Stimulated activated memory B cell treated with anti-CD40 and anti-IgM and Interleukin-4, amounts not matched to agents 10 μg/mL and 1 μg/mL and 100 μg/mL, for 72 hours (primary cell): ENCODE measurements at regions not wholly inside any gene's neighbourhood (a gene's known extent, or its start where the extent isn't known, plus 50 kb on each side); places are given as distances from the start of the nearest gene placed in this dataset.
"Not testable (repeated sequence)": the region's sequence is repeated elsewhere in the genome, so short reads cannot be mapped to it uniquely, and the experiment has no call there.

Experiments
- ATAC-seq: fragments of 150-1000 bp; cut with Tn5 transposase; 2 replicates; pipeline ENCODE4 v1.10.0; 2021
- H3K27ac Mint-ChIP-seq: one replicate; pipeline ENCODE4 v1.8.0; 2022; ENCODE audit warnings: mild to moderate bottlenecking, mixed read lengths
- H3K27me3 Mint-ChIP-seq: one replicate; pipeline ENCODE4 v1.8.0; 2022; ENCODE audit warnings: mixed read lengths
- H3K36me3 Mint-ChIP-seq: one replicate; pipeline ENCODE4 v1.8.0; 2022; ENCODE audit warnings: mixed read lengths
- H3K4me1 Mint-ChIP-seq: one replicate; pipeline ENCODE4 v1.8.0; 2022; ENCODE audit warnings: mixed read lengths
- H3K4me3 Mint-ChIP-seq: one replicate; pipeline ENCODE4 v1.8.0; 2022; ENCODE audit warnings: mild to moderate bottlenecking, moderate library complexity, mixed read lengths
- H3K9me3 Mint-ChIP-seq: one replicate; pipeline ENCODE4 v1.8.0; 2022; ENCODE audit warnings: mixed read lengths

DNA sequence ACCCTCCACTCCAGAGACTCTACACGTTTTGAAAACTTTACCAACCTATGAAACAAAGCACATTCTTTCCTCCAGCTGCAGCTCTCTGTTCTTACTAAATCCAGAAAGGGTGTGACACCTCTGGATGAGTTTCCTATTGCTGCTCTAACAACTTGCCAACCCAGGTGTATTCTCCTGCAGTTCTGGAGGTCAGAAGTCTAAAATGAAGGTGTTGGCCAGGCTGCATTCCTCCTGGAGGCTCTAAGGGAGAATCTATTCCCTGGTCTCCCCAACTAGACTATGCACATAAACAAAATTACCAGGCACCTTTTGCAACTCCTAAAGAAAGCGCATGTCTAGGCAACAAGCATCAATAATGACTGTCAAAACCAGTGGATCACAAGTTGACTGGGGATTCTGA is 128.8 kb downstream of the NUFIP1 start:
- no peak overlapping the region for H3K4me3 Mint-ChIP-seq
- H3K27ac Mint-ChIP-seq = no peak overlapping the region
- no peaks in the 10 kb centered on the region for H3K4me1 Mint-ChIP-seq
- H3K27me3 Mint-ChIP-seq = peaks cover 53% of the 10 kb centered on the region
- ATAC-seq = no peak
- no peaks in the 10 kb centered on the region for H3K36me3 Mint-ChIP-seq
- no peaks in the 10 kb centered on the region for H3K9me3 Mint-ChIP-seq

DNA sequence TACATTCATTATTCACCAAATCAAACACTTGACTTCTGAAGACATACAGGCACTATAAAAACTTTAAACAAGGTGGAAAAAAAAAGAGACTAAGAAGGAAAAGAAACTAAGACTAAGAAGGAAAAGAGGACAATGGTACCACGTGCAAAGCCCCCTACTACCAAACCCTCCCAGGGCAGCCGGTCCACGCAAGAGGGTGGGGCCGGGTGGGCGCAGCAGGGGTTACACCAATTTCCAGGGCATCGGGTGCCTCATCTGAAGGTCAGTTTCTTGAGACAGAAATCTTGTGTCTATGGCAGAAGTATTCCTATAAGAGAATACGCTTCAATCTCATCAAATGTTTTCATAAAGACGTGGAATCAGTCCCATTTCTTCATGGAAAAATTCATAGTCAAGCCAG is 131.5 kb downstream of the NUFIP1 start:
- Mint-ChIP-seq H3K4me3 (no peak overlapping the region), H3K9me3 (no peaks in the 10 kb centered on the region), H3K27ac (no peak overlapping the region), H3K27me3 (peaks cover 61% of the 10 kb centered on the region), H3K36me3 (no peaks in the 10 kb centered on the region), H3K4me1 (no peaks in the 10 kb centered on the region)
- ATAC-seq = no peak

DNA sequence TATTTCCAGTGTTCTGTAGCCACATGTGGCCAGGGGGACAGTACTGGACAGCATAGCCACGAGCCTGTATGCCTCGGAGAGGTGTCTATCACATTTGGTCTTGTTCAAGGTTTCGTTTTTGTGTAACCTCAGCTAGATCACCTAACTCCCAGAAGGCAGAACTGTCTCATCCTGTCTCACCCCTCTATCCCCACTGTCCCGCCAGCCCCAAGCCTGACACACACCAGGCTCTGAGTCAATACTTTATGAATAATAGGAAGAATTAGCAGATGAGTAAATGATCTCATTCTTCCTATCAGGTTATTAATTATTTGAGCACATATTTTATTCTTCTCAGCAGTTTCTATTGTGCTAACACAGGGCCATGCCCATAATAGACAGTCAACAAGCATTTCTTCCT is 132.2 kb downstream of the NUFIP1 start:
- no peak overlapping the region for H3K27ac Mint-ChIP-seq
- no peak for ATAC-seq
- H3K9me3 Mint-ChIP-seq = no peaks in the 10 kb centered on the region
- no peaks in the 10 kb centered on the region for H3K4me1 Mint-ChIP-seq
- H3K36me3 Mint-ChIP-seq = no peaks in the 10 kb centered on the region
- H3K4me3 Mint-ChIP-seq = no peak overlapping the region
- H3K27me3 Mint-ChIP-seq = peaks cover 61% of the 10 kb centered on the region

DNA sequence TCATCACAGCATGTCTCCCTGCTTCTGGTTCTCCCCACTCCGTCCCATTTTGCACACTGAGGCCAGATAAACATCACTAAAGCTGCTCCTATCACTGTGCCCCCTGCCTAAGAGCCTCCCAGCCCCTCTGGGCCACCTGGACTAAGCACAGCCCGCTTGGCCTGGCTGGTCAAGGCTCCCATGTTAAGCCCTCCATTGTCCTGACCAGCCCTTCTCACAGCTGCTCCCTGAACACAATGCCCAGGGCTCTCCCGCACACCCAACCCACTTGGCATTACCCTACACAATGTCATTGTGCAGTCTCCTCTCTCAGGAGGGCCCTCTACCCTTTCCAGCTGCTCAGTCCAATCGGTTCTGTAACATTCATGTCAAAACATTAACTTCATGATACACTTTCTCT is 133.4 kb downstream of the NUFIP1 start:
- Mint-ChIP-seq H3K4me3 (no peak overlapping the region), H3K9me3 (no peaks in the 10 kb centered on the region), H3K27me3 (peaks cover 61% of the 10 kb centered on the region), H3K4me1 (no peaks in the 10 kb centered on the region), H3K36me3 (no peaks in the 10 kb centered on the region), H3K27ac (no peak overlapping the region)
- no peak for ATAC-seq

DNA sequence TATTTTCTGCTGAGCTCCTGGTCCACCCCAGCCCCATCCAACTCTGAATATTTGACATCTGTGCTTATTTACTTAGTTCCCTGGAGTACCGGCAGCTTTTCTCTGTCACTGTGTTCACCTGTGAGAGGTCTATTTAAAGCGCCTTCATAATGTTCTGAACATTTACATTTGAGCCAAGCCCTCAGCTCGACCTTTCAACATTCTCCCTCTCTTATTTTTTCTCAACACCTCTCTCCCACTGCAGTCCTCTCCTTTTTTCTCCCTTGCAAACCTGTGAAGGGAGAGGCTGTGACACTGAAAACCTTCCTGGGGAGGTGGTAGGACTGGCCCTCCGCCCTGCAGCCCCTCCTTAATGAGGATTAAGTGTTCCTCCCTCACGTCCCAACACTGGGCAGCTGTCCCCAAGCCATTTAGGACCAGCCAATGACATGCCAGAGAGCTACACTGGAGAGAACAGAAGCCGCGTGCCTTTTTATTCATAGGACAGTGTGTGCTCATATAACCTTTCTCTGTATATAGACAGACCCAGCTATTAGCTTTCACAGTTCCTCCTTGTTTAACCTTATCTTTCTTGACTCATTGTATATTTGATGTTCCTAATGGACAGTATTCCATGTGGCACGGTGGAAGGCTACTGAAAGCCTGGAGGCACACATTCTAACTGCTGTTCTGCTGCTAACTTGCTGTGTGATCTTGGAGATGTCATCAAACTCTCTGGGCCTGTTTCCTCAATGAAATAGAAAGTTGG is 134.8 kb downstream of the NUFIP1 start:
- Mint-ChIP-seq H3K9me3 (no peaks in the 10 kb centered on the region), H3K27ac (no peak overlapping the region), H3K36me3 (no peaks in the 10 kb centered on the region), H3K27me3 (peaks cover 48% of the 10 kb centered on the region), H3K4me1 (no peaks in the 10 kb centered on the region), H3K4me3 (no peak overlapping the region)
- ATAC-seq = peak; percentile 27

DNA sequence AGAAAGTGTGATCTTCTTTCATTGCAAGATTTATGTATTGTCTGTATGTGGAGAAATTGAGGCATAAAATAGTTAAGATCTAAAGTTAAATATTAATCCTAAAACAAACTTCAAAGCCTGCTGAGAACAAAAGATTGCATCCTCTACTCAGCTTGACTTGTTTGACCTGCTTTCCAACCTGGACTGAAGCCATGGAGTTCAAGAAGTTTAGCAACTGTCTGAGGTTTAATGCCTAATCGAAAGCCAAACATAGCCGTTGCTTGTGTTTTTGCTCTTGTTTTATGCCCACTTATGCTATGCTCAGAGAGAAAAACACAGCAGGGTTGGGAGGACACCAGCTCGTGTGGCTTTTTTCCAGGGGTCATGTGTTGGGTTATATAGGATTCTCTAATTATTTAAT is 135.6 kb downstream of the NUFIP1 start:
- Mint-ChIP-seq H3K4me1 (no peaks in the 10 kb centered on the region), H3K27me3 (peaks cover 39% of the 10 kb centered on the region), H3K36me3 (no peaks in the 10 kb centered on the region), H3K4me3 (no peak overlapping the region), H3K27ac (no peak overlapping the region), H3K9me3 (no peaks in the 10 kb centered on the region)
- ATAC-seq = no peak

DNA sequence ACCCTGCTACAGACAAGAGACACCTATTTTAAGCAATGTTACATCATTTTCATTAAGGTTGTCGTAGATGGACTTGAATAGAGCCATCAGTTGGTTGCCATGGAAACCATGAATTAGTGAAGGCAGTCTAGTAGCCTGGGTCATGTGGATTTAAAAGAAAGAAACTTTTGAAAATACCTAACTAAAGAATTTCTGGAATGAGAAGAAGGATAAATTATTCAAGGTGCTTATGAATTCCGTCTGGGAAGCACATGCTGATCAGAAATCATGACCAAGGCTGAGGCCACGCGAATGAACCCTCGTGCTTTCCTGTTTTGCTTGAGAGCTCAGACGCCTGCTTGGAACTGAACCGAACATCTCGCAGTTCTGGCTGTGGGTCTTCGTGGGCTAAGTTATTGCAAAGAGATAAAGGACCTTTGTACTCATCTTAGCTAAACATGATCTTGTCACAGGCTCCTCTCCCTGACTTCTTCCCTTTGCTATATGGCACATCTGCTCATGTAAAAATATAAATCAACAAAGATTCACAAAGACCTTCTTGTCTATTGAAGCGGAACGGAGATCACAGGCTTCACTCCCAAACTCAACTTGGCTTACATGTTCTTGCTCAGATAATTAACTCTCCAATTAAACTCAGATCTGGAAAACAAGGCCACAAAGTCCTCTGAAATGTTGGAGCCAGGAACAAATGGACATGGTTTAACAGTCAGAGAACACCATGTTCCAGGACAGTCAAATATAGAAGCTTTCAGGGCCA is 140.2 kb downstream of the NUFIP1 start:
- Mint-ChIP-seq H3K9me3 (no peaks in the 10 kb centered on the region), H3K4me1 (no peaks in the 10 kb centered on the region), H3K27me3 (peaks cover 8% of the 10 kb centered on the region), H3K4me3 (no peak overlapping the region), H3K27ac (no peak overlapping the region), H3K36me3 (no peaks in the 10 kb centered on the region)
- no peak for ATAC-seq

DNA sequence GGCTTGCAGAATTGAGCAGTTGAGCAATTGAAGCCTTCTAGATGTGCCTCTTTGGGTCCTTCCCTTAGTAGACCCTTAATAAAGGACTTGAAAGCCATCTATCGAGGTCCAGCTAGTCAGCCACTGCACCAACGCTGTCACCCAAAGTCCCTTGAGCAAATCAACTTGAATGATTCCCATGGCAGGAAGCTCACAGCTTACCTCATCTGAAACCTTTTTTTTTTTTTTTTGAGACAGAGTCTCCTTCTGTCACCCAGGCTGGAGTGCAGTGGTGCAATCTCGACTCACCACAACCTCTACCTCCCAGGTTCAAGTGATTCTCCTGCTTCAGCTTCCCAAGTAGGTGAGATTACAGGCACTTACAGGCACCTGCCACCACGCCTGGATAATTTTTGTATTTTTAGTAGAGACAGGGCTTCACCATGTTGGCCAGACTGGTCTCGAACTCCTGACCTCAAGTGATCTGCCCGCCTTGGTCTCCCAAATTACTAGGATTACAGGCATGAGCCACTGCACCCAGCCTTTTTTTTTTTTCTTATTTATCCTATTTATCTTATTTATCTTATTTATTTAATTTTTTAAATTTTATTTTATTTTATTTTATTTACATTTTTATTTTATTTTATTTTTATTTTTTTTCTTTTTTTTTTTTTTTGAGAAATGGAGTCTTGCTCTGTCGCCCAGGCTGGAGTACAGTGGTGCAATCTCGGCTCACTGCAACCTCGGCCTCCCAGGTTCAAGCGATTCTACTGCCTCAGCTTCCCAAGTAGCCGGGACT is 143.8 kb downstream of the NUFIP1 start:
- H3K27ac Mint-ChIP-seq, ATAC-seq, H3K4me3 Mint-ChIP-seq, H3K36me3 Mint-ChIP-seq, H3K27me3 Mint-ChIP-seq, H3K4me1 Mint-ChIP-seq, H3K9me3 Mint-ChIP-seq: not testable (repeated sequence)

DNA sequence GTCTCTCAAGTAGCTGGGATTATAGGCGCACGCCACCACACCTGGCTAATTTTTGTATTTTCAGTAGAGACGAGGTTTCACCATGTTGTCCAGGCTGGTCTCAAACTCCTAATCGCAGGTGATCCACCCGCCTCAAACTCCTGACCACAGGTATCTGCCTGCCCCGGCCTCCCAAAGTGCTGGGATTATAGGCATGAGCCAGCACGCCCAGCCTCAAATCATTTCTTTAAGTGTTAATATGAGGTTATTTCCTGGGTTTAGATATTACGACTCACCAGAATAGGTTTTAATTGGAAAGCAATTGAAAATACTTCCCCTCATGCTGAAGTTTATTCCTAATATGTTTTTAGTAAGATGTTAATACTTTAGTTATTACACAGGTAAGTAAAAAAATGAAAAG is 144.5 kb downstream of the NUFIP1 start:
- Mint-ChIP-seq H3K4me1 (no peaks in the 10 kb centered on the region), H3K9me3 (no peaks in the 10 kb centered on the region), H3K36me3 (no peaks in the 10 kb centered on the region), H3K4me3 (no peak overlapping the region), H3K27ac (no peak overlapping the region), H3K27me3 (peaks cover 8% of the 10 kb centered on the region)
- no peak for ATAC-seq

DNA sequence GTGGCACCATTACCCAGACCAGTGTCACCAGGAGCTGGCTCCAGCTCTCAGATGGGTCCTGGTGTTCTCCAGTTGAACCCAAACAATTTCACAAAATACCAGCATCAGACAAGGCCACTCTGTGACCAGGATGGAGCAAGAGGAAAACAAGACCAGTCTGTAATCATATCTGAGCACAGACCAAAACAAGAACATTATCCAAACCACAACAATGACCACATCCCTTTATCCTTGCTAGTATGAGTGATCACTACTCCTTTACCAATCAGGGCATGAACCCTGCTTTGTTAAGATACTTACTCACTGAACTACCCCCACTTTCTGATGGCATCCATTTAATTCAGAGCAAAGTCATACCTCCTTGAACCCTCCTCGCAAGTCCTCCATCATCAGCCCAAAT is 145.9 kb downstream of the NUFIP1 start:
- Mint-ChIP-seq H3K9me3 (no peaks in the 10 kb centered on the region), H3K27ac (no peak overlapping the region), H3K4me3 (no peak overlapping the region), H3K4me1 (no peaks in the 10 kb centered on the region), H3K27me3 (peaks cover 6% of the 10 kb centered on the region), H3K36me3 (no peaks in the 10 kb centered on the region)
- peak; percentile 29 for ATAC-seq

DNA sequence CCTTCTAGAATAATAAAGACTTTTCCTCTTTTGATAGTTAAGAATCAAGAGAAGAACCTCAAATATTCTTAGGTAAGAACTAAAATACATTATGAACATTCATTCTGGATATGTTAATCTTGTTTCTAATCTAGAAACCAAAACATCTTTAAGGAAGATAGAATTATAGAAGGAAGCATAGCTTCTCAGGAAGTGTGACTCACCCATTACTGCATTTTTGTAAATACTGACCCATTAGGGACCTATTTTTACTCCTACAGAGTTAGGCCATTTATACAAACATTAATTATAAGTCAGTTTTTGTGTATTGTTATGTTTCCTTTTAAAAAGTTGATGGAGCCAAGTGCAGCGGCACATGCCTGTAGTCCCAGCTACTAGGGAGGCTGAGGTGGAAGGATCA is 147.1 kb downstream of the NUFIP1 start:
- H3K27ac Mint-ChIP-seq = no peak overlapping the region
- no peak for ATAC-seq
- H3K27me3 Mint-ChIP-seq = no peaks in the 10 kb centered on the region
- no peaks in the 10 kb centered on the region for H3K9me3 Mint-ChIP-seq
- no peaks in the 10 kb centered on the region for H3K36me3 Mint-ChIP-seq
- no peak overlapping the region for H3K4me3 Mint-ChIP-seq
- no peaks in the 10 kb centered on the region for H3K4me1 Mint-ChIP-seq

DNA sequence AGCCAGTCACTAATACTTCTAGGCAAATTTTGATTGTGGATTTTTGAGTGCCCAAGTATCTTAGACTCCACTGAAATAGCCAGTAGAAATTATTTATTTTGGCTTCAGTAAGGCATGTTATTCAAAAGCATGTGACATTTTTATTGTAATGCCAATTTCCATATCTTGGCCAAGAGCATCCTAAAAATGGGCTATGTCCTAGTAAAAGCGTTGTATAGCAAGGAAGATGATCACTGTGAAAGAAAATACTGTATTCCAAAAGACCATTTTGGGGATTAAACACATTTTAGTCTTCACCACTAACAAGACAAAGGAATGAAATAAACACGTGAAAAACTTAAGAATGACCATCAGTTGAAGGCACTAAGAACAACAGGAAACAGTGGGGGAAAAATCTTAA is 149.1 kb downstream of the NUFIP1 start:
- H3K4me3 Mint-ChIP-seq = no peak overlapping the region
- H3K27me3 Mint-ChIP-seq = no peaks in the 10 kb centered on the region
- H3K36me3 Mint-ChIP-seq = no peaks in the 10 kb centered on the region
- no peaks in the 10 kb centered on the region for H3K9me3 Mint-ChIP-seq
- H3K4me1 Mint-ChIP-seq = no peaks in the 10 kb centered on the region
- H3K27ac Mint-ChIP-seq = no peak overlapping the region
- ATAC-seq = no peak

DNA sequence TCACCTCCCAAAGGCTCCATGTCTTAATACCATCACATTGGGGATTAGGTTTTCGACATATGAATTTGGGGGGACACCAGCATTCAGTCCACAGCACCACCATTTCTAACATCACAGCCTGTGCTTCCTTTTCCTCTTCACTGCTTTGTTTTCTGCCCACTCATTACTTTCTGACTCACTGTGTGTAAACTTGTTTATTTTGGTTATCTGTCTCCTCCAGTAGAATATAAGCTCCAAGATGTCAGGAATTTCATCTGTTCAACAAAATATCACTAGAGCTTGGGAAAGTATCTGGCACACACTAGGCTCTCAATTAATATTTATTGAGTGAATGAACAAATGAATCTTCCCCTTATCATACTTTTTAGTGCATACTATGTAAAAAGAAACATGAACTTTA is 152.0 kb downstream of the NUFIP1 start:
- H3K27me3 Mint-ChIP-seq = no peaks in the 10 kb centered on the region
- H3K27ac Mint-ChIP-seq = no peak overlapping the region
- no peaks in the 10 kb centered on the region for H3K9me3 Mint-ChIP-seq
- no peak overlapping the region for H3K4me3 Mint-ChIP-seq
- no peaks in the 10 kb centered on the region for H3K36me3 Mint-ChIP-seq
- no peaks in the 10 kb centered on the region for H3K4me1 Mint-ChIP-seq
- no peak for ATAC-seq

DNA sequence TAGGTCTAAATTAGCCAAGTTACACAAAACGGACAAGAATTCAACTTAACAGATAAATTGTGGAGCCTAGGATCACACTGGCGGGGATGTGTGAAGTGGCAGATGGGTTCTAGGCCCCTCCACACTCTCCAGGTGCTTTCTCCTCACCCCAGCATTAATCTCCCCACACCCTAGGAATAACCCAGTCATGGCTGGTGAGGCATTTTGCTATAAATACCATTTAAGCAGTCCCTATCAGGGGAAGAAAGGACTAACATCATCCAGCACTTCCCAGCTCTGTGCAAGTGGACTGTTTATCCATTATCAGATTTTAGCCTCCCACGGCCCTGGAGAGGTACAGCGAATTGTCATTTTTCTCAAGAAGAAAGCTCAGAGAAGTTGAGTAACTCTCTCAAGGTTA is 154.9 kb downstream of the NUFIP1 start:
- H3K36me3 Mint-ChIP-seq = no peaks in the 10 kb centered on the region
- H3K4me3 Mint-ChIP-seq = no peak overlapping the region
- no peak overlapping the region for H3K27ac Mint-ChIP-seq
- H3K27me3 Mint-ChIP-seq = no peaks in the 10 kb centered on the region
- H3K4me1 Mint-ChIP-seq = no peaks in the 10 kb centered on the region
- no peaks in the 10 kb centered on the region for H3K9me3 Mint-ChIP-seq
- ATAC-seq = no peak

DNA sequence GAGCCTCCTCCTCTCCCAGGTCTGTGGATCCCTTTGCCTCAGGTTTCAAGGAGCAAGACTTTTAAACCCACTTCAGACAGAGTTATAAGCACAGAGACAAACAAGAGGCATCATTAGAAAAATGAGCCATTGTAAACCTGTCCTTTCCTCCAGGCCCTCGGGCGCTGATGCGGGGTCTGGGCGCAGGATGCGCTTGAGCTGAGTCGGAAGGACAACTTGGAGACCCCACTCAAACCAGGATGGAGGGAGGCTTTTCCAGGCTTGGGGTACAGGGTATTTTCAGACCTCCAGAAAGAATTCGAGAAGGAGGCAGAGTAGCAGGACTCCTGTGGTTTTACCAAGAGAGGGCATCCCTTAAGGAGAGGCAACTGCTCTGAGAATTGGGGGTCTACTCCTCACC is 155.6 kb downstream of the NUFIP1 start:
- no peak for ATAC-seq
- no peak overlapping the region for H3K4me3 Mint-ChIP-seq
- no peaks in the 10 kb centered on the region for H3K27me3 Mint-ChIP-seq
- H3K27ac Mint-ChIP-seq = no peak overlapping the region
- no peaks in the 10 kb centered on the region for H3K36me3 Mint-ChIP-seq
- H3K4me1 Mint-ChIP-seq = no peaks in the 10 kb centered on the region
- no peaks in the 10 kb centered on the region for H3K9me3 Mint-ChIP-seq

DNA sequence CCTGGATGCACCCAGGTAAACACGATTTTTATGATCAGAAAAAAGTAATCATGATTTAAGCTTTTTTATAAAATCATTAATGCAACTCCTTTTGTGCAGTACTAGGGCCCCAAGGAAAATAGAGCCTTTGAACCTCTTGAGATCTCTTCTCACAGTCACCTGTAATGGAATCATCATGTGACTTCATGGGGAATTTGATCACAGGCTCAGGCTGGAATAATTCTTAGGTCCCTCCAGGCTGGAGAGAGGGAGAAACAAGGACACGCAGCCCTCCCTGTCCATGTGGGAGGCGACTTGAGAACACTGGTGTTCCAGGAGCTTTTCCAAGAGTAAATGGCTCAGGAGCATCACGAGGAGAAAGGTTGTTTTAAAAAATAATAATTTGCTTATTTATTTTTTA is 156.1 kb downstream of the NUFIP1 start:
- ATAC-seq = no peak
- Mint-ChIP-seq H3K4me1 (no peaks in the 10 kb centered on the region), H3K27ac (no peak overlapping the region), H3K4me3 (no peak overlapping the region), H3K27me3 (no peaks in the 10 kb centered on the region), H3K9me3 (no peaks in the 10 kb centered on the region), H3K36me3 (no peaks in the 10 kb centered on the region)
